PC-3 (cell line): ENCODE measurements at regions not wholly inside any gene's neighbourhood (a gene's known extent, or its start where the extent isn't known, plus 50 kb on each side); places are given as distances from the start of the nearest gene placed in this dataset.

Experiments used
- ATAC-seq: fragments of 200-7000 bp; cut with Tn5 transposase; 2 replicates; pipeline ENCODE4 v1.9.1; 2020; ENCODE audit warnings: mild to moderate bottlenecking, moderate library complexity
- BruUV-seq: library from RNA; stranded (reverse); fragments of 400-500 nt; replicated peaks from 2 replicates; lab custom pipeline; 2021; lab: Mats Ljungman, UMichigan
- CTCF ChIA-PET: fragments of 300-600 bp; sonication (Branson Sonifier 250); formaldehyde crosslinking; loops from one replicate; lab custom pipeline; 2022; ENCODE audit warnings: antibody characterized with exemption; lab: Charles Lee
- POLR2A ChIA-PET: fragments of 300-600 bp; sonication (Branson Sonifier 250); formaldehyde crosslinking; loops from one replicate; lab custom pipeline; 2022; ENCODE audit warnings: antibody characterized with exemption; ENCODE audit not compliant: unreplicated experiment; lab: Charles Lee
- DNase-seq: peaks from one replicate; pipeline ENCODE4 v3.0.0-alpha.2; 2015
- H2AFZ ChIP-seq: fragments of 300-600 bp; sonication (generic); 2 replicates; pipeline ENCODE4 v1.6.0; 2016; ENCODE audit warnings: antibody characterized with exemption, low read length
- H3F3A ChIP-seq: fragments of 300-600 bp; sonication (generic); one replicate; pipeline ENCODE4 v1.6.0; 2017; ENCODE audit warnings: antibody characterized with exemption, low read length, control low read depth, mild to moderate bottlenecking; ENCODE audit not compliant: unreplicated experiment
- H3K27ac ChIP-seq: fragments of 300-600 bp; sonication (generic); 2 replicates; pipeline ENCODE4 v1.5.1; 2016; ENCODE audit warnings: mild to moderate bottlenecking, low read length
- H3K27me3 ChIP-seq: fragments of 300-600 bp; sonication (generic); 2 replicates; pipeline ENCODE4 v1.6.1; 2016; ENCODE audit warnings: low read length, mixed read lengths
- H3K36me3 ChIP-seq: fragments of 300-600 bp; sonication (generic); 2 replicates; pipeline ENCODE4 v1.6.1; 2016; ENCODE audit warnings: low read depth, mixed run types, low read length, mixed read lengths
- H3K4me1 ChIP-seq: fragments of 300-600 bp; sonication (generic); 2 replicates; pipeline ENCODE4 v1.5.1; 2016; ENCODE audit warnings: low read length; ENCODE audit not compliant: insufficient read depth
- H3K4me2 ChIP-seq: fragments of 300-600 bp; sonication (generic); 2 replicates; pipeline ENCODE4 v1.6.0; 2016; ENCODE audit warnings: low read length
- H3K4me3 ChIP-seq: fragments of 300-600 bp; sonication (generic); 2 replicates; pipeline ENCODE4 v1.5.1; 2016; ENCODE audit warnings: mild to moderate bottlenecking, low read length, mixed read lengths
- H3K79me2 ChIP-seq: fragments of 300-600 bp; sonication (generic); 2 replicates; pipeline ENCODE4 v1.6.1; 2017; ENCODE audit warnings: low read length, mixed read lengths
- H3K9ac ChIP-seq: fragments of 300-600 bp; sonication (generic); 2 replicates; pipeline ENCODE4 v1.6.0; 2016; ENCODE audit warnings: mild to moderate bottlenecking, low read length
- H3K9me2 ChIP-seq: fragments of 300-600 bp; sonication (generic); replicated peaks from 2 replicates; pipeline ENCODE4 v1.6.1; 2016; ENCODE audit warnings: mixed run types, low read length, mixed read lengths
- H3K9me3 ChIP-seq: fragments of 300-600 bp; sonication (generic); 2 replicates; pipeline ENCODE4 v1.6.1; 2016; ENCODE audit warnings: low read length, mixed read lengths
- H4K20me1 ChIP-seq: fragments of 300-600 bp; sonication (generic); 2 replicates; pipeline ENCODE4 v1.6.1; 2016; ENCODE audit warnings: low read length, mixed read lengths
- EZH2 ChIP-seq: fragments of 300-600 bp; sonication (generic); IDR thresholded peaks from one replicate; pipeline ENCODE4 v1.6.1; 2017; ENCODE audit warnings: antibody characterized with exemption, mild to moderate bottlenecking, low read length; ENCODE audit not compliant: unreplicated experiment
- EZH2phosphoT487 ChIP-seq: fragments of 300-600 bp; sonication (generic); IDR thresholded peaks from 2 replicates; pipeline ENCODE4 v1.6.1; 2018; ENCODE audit warnings: mild to moderate bottlenecking, antibody characterized with exemption, low read length, borderline replicate concordance
- intact Hi-C: fragments of 100-400 bp; cut with micrococcal nuclease; formaldehyde crosslinking; loops from 2 replicates; pipeline ENCODE4 v1.9.0; 2023
- TF ChIP-seq, protein P1 (sequence below): fragments of 300-600 bp; sonication (generic); conservative IDR thresholded peaks from 2 replicates; pipeline ENCODE4 v1.5.1; 2017; ENCODE audit warnings: antibody characterized with exemption, low read depth, mild to moderate bottlenecking, low read length

DNA sequence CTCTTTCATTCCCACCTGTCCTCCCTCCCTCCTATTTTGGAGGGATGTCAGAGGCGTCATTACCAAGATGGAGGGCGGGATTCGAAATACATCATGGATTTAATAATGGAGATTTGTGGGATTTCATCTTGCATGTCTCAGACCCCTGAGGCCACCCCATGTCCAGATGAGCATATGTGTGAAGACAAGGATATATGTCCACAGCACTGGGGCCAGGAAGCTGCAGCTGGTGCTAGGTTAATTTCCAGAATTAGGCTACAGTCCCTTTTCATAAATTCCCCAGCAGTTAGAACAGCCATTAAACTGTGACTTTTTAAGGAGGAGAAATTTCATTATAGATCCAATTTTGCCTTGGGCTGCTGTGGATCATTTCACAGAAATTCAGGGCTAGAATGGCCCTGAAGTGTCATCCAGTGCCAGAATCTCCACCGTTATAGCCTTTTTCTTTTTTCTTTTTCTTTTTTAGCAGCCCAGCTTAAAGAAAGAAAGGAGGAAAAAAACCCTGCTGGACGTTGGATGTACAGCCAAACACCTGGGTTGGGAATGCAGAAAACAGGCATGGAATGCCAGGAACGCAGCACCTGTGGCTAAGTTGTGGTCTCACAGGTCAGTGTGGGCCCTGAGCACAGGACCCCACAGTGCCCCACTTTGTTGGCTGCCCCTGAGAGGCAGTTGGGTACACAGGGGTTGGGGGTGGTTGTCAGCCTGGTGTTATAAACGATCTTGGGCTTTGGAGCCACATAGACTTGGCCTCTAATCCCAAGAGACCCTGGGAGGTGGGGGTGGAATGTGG, 50.2 kb upstream of the CXCL14 start:
- BruUV-seq = no TSS peak
- ChIA-PET CTCF (no interaction called here), POLR2A (no interaction called here)
- H3K36me3 ChIP-seq = no peaks in the 10 kb centered on the region
- H3K9me2 ChIP-seq = no peaks in the 10 kb centered on the region
- peaks cover 24% of the 10 kb centered on the region for H3K27me3 ChIP-seq
- H3K4me3 ChIP-seq = no peak overlapping the region
- no peak overlapping the region for H3K9ac ChIP-seq
- TF ChIP-seq EZH2 (no peak), EZH2phosphoT487 (no peak)
- TF ChIP-seq, protein P1, sequence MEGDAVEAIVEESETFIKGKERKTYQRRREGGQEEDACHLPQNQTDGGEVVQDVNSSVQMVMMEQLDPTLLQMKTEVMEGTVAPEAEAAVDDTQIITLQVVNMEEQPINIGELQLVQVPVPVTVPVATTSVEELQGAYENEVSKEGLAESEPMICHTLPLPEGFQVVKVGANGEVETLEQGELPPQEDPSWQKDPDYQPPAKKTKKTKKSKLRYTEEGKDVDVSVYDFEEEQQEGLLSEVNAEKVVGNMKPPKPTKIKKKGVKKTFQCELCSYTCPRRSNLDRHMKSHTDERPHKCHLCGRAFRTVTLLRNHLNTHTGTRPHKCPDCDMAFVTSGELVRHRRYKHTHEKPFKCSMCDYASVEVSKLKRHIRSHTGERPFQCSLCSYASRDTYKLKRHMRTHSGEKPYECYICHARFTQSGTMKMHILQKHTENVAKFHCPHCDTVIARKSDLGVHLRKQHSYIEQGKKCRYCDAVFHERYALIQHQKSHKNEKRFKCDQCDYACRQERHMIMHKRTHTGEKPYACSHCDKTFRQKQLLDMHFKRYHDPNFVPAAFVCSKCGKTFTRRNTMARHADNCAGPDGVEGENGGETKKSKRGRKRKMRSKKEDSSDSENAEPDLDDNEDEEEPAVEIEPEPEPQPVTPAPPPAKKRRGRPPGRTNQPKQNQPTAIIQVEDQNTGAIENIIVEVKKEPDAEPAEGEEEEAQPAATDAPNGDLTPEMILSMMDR = no peak
- no peaks in the 10 kb centered on the region for H3K79me2 ChIP-seq
- no peak overlapping the region for H3K27ac ChIP-seq
- no peaks in the 10 kb centered on the region for H4K20me1 ChIP-seq
- no peak overlapping the region for H3K4me2 ChIP-seq
- H3F3A ChIP-seq = no peaks in the 10 kb centered on the region
- DNase-seq (no peak), ATAC-seq (no peak)
- no peaks in the 10 kb centered on the region for H3K4me1 ChIP-seq
- intact Hi-C loops = no loop called here
- no peak overlapping the region for H2AFZ ChIP-seq
- H3K9me3 ChIP-seq = no peaks in the 10 kb centered on the region
